K562 (cell line): ENCODE measurements at regions not wholly inside any gene's neighbourhood (a gene's known extent, or its start where the extent isn't known, plus 50 kb on each side); places are given as distances from the start of the nearest gene placed in this dataset.

Experiments
- HDAC6 ChIP-seq: IDR thresholded peaks from 2 replicates; pipeline ENCODE4 v1.6.1; 2012; ENCODE audit warnings: low read depth, mild to moderate bottlenecking, control low read depth, inconsistent platforms, low read length, moderate library complexity
- POLR2A ChIP-seq: fragments of 450-650 bp; conservative IDR thresholded peaks from 2 replicates; pipeline ENCODE4 v1.6.1; 2016
- POLR2AphosphoS2 ChIP-seq: IDR thresholded peaks from 2 replicates; pipeline ENCODE4 v1.6.1; 2012; ENCODE audit warnings: low read length, improper control_type of control experiment
- ZZZ3 ChIP-seq: fragments of 450-650 bp; IDR thresholded peaks from 2 replicates; pipeline ENCODE4 v1.6.1; 2016; ENCODE audit warnings: antibody characterized with exemption, mild to moderate bottlenecking, moderate library complexity
- TF ChIP-seq, protein P1 (sequence below): fragments of 450-650 bp; conservative IDR thresholded peaks from 2 replicates; pipeline ENCODE4 v1.6.1; 2016; ENCODE audit warnings: missing genetic modification characterization, low read depth, mild to moderate bottlenecking, missing compliant biosample characterization, moderate library complexity

DNA sequence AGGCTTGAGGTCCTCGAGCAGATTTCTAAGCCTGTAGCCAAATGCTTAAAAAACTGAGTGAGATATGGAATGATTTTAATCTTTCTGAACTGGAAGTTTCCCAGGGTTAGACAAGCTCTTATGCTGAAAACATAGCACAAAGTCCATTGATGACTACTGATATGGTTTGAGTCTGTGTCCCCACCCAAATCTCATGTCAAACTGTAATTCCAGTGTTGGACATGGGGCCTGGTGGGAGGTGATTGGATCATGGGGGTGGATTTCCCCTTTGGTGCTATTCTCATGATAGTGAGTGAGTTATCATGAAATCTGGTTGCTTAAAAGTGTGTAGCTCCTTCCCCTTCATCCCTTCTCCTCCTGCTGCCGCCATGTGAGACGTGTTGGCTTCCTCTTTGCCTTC, 454.9 kb downstream of the SPRY1 start:
- TF ChIP-seq, protein P1, sequence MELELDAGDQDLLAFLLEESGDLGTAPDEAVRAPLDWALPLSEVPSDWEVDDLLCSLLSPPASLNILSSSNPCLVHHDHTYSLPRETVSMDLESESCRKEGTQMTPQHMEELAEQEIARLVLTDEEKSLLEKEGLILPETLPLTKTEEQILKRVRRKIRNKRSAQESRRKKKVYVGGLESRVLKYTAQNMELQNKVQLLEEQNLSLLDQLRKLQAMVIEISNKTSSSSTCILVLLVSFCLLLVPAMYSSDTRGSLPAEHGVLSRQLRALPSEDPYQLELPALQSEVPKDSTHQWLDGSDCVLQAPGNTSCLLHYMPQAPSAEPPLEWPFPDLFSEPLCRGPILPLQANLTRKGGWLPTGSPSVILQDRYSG (tag), result no peak
- TF ChIP-seq ZZZ3 (no peak), POLR2A (no peak), POLR2AphosphoS2 (no peak), HDAC6 (no peak)
